Nephron progenitor cell (in vitro differentiated cells): ENCODE measurements at regions not wholly inside any gene's neighbourhood (a gene's known extent, or its start where the extent isn't known, plus 50 kb on each side); places are given as distances from the start of the nearest gene placed in this dataset.

Experiments used
- DNase-seq: peaks from one replicate; pipeline ENCODE4 v3.0.0; 2021
- H3K27ac Mint-ChIP-seq: 2 replicates; pipeline ENCODE4 v1.8.0; 2021; ENCODE audit warnings: mild to moderate bottlenecking, moderate library complexity, mixed read lengths
- H3K27me3 Mint-ChIP-seq: 2 replicates; pipeline ENCODE4 v1.8.0; 2021; ENCODE audit warnings: mild to moderate bottlenecking, low read depth, mixed read lengths; ENCODE audit not compliant: poor library complexity
- H3K36me3 Mint-ChIP-seq: 2 replicates; pipeline ENCODE4 v1.8.0; 2021; ENCODE audit warnings: low read depth, mixed read lengths
- H3K4me1 Mint-ChIP-seq: 2 replicates; pipeline ENCODE4 v1.8.0; 2021; ENCODE audit warnings: mixed read lengths
- H3K4me3 Mint-ChIP-seq: 2 replicates; pipeline ENCODE4 v1.8.0; 2021; ENCODE audit warnings: mild to moderate bottlenecking, moderate library complexity, mixed read lengths
- H3K9me3 Mint-ChIP-seq: 2 replicates; pipeline ENCODE4 v1.8.0; 2021; ENCODE audit warnings: mild to moderate bottlenecking, moderate library complexity, mixed read lengths
- CTCF ChIP-seq: fragments of 200-600 bp; sonication (generic); IDR thresholded peaks from 2 replicates; pipeline ENCODE4 v1.5.0; 2021; ENCODE audit warnings: antibody characterized with exemption

DNA sequence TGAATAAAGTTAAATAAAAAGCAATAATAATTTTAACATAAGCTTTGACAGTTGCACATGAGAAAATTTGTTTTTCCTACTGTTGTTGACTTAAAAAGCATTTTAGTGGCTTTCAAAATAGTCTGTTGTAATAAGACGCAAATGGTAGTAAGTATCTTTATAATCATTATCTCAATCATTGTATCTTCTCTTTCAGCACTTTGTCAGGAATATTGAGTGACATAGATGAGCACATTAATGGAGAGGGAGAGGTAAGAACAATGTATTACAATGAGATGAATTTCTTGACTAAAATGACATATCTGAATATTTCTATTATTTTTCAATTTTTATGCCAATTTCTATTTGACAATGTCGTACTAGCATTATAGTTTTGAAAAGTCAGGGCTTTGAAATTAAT, 193.9 kb upstream of the MRPS30 start:
- Mint-ChIP-seq H3K4me1 (no peaks in the 10 kb centered on the region), H3K4me3 (no peak overlapping the region), H3K27me3 (no peaks in the 10 kb centered on the region), H3K9me3 (no peaks in the 10 kb centered on the region), H3K36me3 (no peaks in the 10 kb centered on the region), H3K27ac (no peak overlapping the region)
- no peak for TF ChIP-seq CTCF
- DNase-seq = no peak

- Mint-ChIP-seq H3K36me3 (no peaks in the 10 kb centered on the region), H3K4me3 (no peak overlapping the region), H3K9me3 (no peaks in the 10 kb centered on the region), H3K4me1 (no peaks in the 10 kb centered on the region), H3K27me3 (no peaks in the 10 kb centered on the region), H3K27ac (no peak overlapping the region)
- DNase-seq = no peak
- no peak for TF ChIP-seq CTCF
These were observed 194.8 kb upstream of the MRPS30 start for GRCh38 chr5:44613936-44614335.

DNA sequence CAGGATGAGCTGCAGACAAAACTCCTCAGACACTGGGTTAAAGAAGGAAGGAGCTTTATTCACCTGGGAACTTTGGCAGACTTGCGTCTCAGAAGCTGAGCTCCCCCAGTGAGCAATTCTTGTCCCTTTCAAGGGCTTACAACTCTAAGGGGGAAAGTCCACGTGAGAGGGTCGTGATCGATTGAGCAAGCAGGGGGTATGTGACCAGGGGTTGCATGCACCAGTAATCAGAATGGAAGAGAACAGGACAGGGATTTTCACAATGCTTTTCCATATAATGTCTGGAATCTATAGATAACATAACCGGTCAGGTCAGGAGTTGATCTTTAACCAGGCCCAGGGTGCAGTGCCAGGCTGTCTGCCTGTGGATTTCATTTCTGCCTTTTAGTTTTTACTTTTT, 202.8 kb upstream of the MRPS30 start:
- H3K4me3 Mint-ChIP-seq = no peak overlapping the region
- H3K36me3 Mint-ChIP-seq = no peaks in the 10 kb centered on the region
- TF ChIP-seq CTCF = no peak

DNA sequence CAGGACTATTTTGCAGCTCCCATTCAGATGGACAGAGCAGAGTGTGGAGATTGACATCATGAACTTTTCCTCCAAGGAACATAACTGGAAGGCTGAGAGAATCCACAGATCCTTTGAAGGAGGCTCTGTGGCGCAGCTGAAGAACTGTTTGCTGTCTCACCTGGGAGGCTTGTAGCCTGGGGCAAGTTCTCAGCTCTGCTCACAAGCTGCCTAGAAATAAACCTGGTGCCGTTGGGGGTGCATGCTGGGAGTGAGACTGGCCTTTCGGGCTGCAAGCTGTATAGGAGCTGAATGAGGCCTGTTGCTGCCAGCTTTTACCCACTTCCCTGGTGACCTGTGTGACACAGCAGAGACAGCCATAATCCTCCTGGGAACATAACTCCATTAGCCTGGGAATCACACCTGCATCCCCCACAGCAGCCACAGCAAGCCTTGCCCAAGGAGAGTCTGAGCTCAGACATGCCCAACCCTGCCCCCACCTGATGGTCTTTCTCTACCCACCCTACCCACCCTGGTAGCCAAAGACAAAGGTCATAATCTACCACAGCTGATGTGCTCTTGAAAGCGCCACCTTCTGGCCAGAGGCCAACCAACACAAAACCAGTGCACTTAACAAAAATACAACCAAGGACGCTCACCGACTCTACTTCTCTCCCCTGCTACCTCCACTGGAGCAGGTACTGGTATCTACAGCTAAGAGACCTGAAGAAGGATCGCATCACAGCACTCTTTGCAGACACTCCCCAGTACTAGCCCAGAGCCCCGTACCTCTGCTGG, 205.1 kb upstream of the MRPS30 start:
- TF ChIP-seq CTCF = no peak
- Mint-ChIP-seq H3K4me1 (no peaks in the 10 kb centered on the region), H3K4me3 (no peak overlapping the region), H3K27ac (no peak overlapping the region), H3K36me3 (no peaks in the 10 kb centered on the region), H3K27me3 (peaks cover 4% of the 10 kb centered on the region), H3K9me3 (no peaks in the 10 kb centered on the region)
- peak; percentile 3 for DNase-seq

More for the DNA sequence above, 202.8 kb upstream of the MRPS30 start:
- Mint-ChIP-seq H3K27ac (no peak overlapping the region), H3K9me3 (no peaks in the 10 kb centered on the region), H3K27me3 (peaks cover 4% of the 10 kb centered on the region), H3K4me1 (no peaks in the 10 kb centered on the region)
- no peak for DNase-seq

- H3K36me3 Mint-ChIP-seq = no peaks in the 10 kb centered on the region
- peaks cover 3% of the 10 kb centered on the region for H3K27me3 Mint-ChIP-seq
- H3K9me3 Mint-ChIP-seq = peaks cover 22% of the 10 kb centered on the region
These were observed 185.5 kb upstream of the FGF10 start for GRCh38 chr5:44574678-44575077.

More at GRCh38 chr5:44574678-44575077, 185.5 kb upstream of the FGF10 start:
- Mint-ChIP-seq H3K4me3 (no peak overlapping the region), H3K27ac (no peak overlapping the region), H3K4me1 (no peaks in the 10 kb centered on the region)
- no peak for DNase-seq
- no peak for TF ChIP-seq CTCF
